ENCODE measurements at regions not wholly inside any gene's neighbourhood (a gene's known extent, or its start where the extent isn't known, plus 50 kb on each side); places are given as distances from the start of the nearest gene placed in this dataset.

GRCh38 chr4:38603652-38604051, 60.3 kb upstream of the KLF3 start:
- ATAC-seq (ENCODE audit: low read depth) (no peak), DNase-seq (no peak)
- H4K91ac ChIP-seq (ENCODE audit: insufficient read depth, low read depth, low read length), result no peak overlapping the region
- no peak overlapping the region for H3K27ac ChIP-seq (ENCODE audit: insufficient read depth, low read length)
- 90% methylated on average over 5 of the region's 6 CpGs; no CpG with 5 or more reads in 1 of the 2 experiments for WGBS, 2 experiments (ENCODE audit: extremely low coverage in 2 of 2, insufficient read length in 1 of 2)
- no peaks in the 10 kb centered on the region for H3K9me3 ChIP-seq (ENCODE audit: control insufficient read depth, insufficient read depth, low read length)
- H3K4me3 ChIP-seq (ENCODE audit: insufficient read depth, low read depth, low read length), result no peak overlapping the region
- ChIA-PET POLR2A (ENCODE audit: unreplicated experiment) (no interaction called here), CTCF (no interaction called here)
- H3K9me1 ChIP-seq (ENCODE audit: insufficient read depth, low read length), result peaks cover 9% of the 10 kb centered on the region; the same call in 1 of the 2 replicates
- no peak overlapping the region for H3K23ac ChIP-seq (ENCODE audit: low read depth, low read length)
- no peaks in the 10 kb centered on the region for H3K36me3 ChIP-seq (ENCODE audit: control insufficient read depth, insufficient read depth, low read length)
- H2AFZ ChIP-seq (replicated peaks; ENCODE audit: low read length, poor library complexity), result no peak overlapping the region
- no peak overlapping the region for H4K5ac ChIP-seq (ENCODE audit: low read depth, low read length)
- no peak overlapping the region for H2AK5ac ChIP-seq (ENCODE audit: low read depth, low read length)
- H3K79me1 ChIP-seq (ENCODE audit: low read depth in 1 of 2, low read length in 2 of 2), result no peaks in the 10 kb centered on the region
- H2AK9ac ChIP-seq (replicated peaks; ENCODE audit: low read depth, low read length, poor library complexity), result no peak overlapping the region
- dilution Hi-C loops (cut with HindIII; ENCODE audit: low sequenced_read_pairs, unreplicated experiment), result no loop called here
- no peak overlapping the region for H3K56ac ChIP-seq (ENCODE audit: extremely low read depth, insufficient read depth, low read length)
- H2BK5ac ChIP-seq (ENCODE audit: low read depth, low read length, poor library complexity, severe bottlenecking), result no peak overlapping the region
- no peak overlapping the region for H3K4me2 ChIP-seq (ENCODE audit: low read depth, low read length)
- in situ Hi-C loops (cut with MboI; ENCODE audit: low sequenced_read_pairs), result no loop called here
- H3K4ac ChIP-seq (ENCODE audit: low read depth, low read length), result no peak overlapping the region
- H3K18ac ChIP-seq (ENCODE audit: low read depth, low read length), result no peak overlapping the region
- no peaks in the 10 kb centered on the region for H3K27me3 ChIP-seq (ENCODE audit: control insufficient read depth, insufficient read depth, low read length)
- TF ChIP-seq NFE2L2 (IDR thresholded peaks at IDR 0.05; ENCODE audit: low read depth, low read length) (no peak), RCOR1 (IDR thresholded peaks at IDR 0.05; ENCODE audit: insufficient replicate concordance, low read length) (no peak), RAD21 (IDR thresholded peaks at IDR 0.05; ENCODE audit: low read length) (no peak), CTCF (conservative IDR thresholded peaks at IDR 0.05; ENCODE audit: low read depth, low read length) (no peak), SMC3 (IDR thresholded peaks at IDR 0.05; ENCODE audit: low read depth, low read length) (no peak), BHLHE40 (IDR thresholded peaks at IDR 0.05; ENCODE audit: low read depth, low read length) (no peak), FOS (IDR thresholded peaks at IDR 0.05; ENCODE audit: low read depth, low read length) (no peak), MXI1 (IDR thresholded peaks at IDR 0.05; ENCODE audit: borderline replicate concordance, low read depth, low read length) (no peak)
- TF ChIP-seq, protein P1, sequence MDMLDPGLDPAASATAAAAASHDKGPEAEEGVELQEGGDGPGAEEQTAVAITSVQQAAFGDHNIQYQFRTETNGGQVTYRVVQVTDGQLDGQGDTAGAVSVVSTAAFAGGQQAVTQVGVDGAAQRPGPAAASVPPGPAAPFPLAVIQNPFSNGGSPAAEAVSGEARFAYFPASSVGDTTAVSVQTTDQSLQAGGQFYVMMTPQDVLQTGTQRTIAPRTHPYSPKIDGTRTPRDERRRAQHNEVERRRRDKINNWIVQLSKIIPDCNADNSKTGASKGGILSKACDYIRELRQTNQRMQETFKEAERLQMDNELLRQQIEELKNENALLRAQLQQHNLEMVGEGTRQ (IDR thresholded peaks at IDR 0.05; ENCODE audit: low read depth, low read length), result no peak
- H2BK15ac ChIP-seq (ENCODE audit: low read depth, low read length), result no peak overlapping the region
- no TSS peak for BruUV-seq (replicated peaks)
- H3K4me1 ChIP-seq (ENCODE audit: control insufficient read depth, insufficient read depth, low read length), result peaks cover 19% of the 10 kb centered on the region
- no peak overlapping the region for H3K14ac ChIP-seq (replicated peaks; ENCODE audit: low read depth, low read length)
- no peak overlapping the region for H4K8ac ChIP-seq (ENCODE audit: low read depth in 2 of 2, low read length in 2 of 2)
- peak overlapping the region; percentile 12 for H2BK120ac ChIP-seq (ENCODE audit: low read depth, low read length)
- intact Hi-C loops (cut with micrococcal nuclease), result loop anchor here (5.0 kb wide), 1 partner anchor 41 kb away; no protein-coding TSS in a partner anchor
- no peak overlapping the region for H2BK20ac ChIP-seq (ENCODE audit: low read depth, low read length)
- no peak overlapping the region for H3K9ac ChIP-seq (ENCODE audit: low read depth, low read length)
- H4K20me1 ChIP-seq (ENCODE audit: insufficient read depth, low read length), result no peaks in the 10 kb centered on the region

Data from IMR-90 (cell line).